Fibroblast of skin of left quadriceps (primary cell): ENCODE measurements at regions not wholly inside any gene's neighbourhood (a gene's known extent, or its start where the extent isn't known, plus 50 kb on each side); places are given as distances from the start of the nearest gene placed in this dataset.

Experiments
- DNase-seq, 2 experiments: peaks; one replicate each; pipeline ENCODE4 v3.0.0-alpha.2; 2013; ENCODE audit warnings: low read depth in 2 of 2

DNA sequence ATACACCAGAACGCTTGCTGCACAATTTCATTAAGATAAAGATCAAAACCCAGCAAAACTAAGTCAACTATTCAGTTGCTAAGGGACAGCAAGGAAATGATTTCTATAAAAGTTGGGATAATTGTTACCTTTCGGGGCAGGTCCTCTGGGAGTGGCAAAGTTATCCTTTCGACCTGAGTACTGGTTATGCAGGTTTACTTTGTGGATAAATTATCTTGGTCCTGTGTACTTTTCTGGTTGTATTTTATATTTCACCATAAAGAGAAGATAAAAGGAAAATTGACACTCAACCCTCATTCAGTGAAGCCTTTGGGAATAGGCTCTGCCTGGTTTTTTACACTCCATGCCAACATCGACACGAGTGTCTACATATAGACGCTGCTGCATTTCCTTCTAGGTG, 146.5 kb downstream of the SYK start:
- no peak for DNase-seq

DNA sequence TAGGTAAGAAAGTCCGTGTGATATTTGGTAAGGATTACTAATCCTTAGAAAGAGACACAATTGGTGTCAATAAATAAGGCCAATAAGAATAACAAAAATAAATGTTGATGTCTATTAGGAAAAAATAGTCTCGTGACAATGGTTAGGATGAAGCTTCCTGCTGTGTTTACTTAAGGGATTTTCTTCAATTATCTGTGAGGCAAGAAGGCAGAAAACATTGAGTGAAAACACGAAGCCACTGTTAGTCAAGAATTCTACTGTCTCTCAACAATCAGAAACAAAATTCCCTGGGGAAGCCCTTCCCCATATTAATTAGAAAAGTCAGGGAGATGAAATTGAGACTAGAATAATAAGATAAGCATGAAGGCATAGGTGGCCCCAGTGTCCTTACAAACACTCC, 149.0 kb downstream of the SYK start:
- DNase-seq: no peak

GRCh38 chr9:90953200-90953599, 151.6 kb downstream of the SYK start:
- no peak for DNase-seq

GRCh38 chr9:90953805-90954204, 152.2 kb downstream of the SYK start:
- no peak for DNase-seq

- no peak for DNase-seq
These were observed 154.6 kb downstream of the SYK start for GRCh38 chr9:90956026-90956810.

DNA sequence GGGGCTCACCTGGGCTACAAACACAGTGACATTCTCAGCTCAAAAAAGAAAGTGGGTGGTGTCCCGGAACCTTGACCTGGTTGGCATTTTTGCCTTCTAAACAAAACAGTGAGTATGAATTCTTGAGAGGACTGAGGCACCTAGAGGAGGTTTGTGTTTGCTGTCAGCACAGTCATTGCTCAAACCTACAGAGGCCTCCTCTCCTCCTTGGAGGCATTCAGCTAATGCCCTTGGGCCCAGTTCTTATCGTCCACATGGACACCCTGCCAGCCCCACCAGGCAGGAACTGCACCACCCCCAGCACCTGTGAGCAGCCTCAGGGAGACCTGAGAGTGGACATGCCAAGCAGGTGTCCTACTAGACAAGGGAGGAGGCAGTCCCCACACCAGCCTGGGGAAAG, 156.7 kb downstream of the SYK start:
- no peak for DNase-seq

DNA sequence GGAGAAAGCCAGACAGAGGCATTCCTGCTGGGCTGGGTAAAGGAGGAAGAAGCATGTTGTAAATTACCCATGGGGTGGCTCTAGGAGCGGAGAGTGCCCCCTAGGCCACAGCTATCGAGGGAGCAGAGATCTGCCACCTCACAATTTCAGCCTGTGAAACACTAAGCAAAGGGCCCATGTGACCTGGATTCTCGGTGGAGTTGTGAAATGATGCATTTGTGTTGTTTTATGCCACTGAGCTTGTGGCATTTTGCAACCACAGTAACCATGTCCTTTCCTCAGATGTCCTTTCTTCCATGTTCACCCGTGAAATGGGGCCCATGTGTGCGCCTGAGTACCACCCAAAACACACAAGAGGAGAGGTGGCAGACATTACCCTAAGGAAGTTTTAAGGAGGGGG, 159.3 kb downstream of the SYK start:
- no peak for DNase-seq

DNA sequence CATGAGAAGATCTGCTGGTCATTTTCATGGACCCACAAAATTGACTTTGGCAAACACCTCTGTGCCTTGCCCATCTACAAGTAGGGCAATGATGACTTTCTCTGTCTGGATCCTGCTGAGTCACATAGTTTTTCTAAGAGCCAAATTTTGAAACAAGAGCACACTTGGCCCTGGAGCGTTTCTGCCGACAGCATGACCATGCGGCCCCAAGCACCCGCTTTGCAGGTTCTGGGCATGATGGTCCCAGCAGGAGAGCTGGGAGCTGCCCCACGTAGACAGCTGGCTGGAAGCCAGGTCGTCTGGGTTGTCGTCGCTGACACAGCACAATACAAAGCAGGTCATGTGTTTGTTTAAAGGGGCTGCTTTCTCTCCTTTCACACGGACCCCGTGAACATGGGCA, 159.8 kb downstream of the SYK start:
- no peak for DNase-seq

GRCh38 chr9:90964101-90965020, 162.7 kb downstream of the SYK start:
- peak in 1 of 2 experiments; percentile 29 for DNase-seq

DNA sequence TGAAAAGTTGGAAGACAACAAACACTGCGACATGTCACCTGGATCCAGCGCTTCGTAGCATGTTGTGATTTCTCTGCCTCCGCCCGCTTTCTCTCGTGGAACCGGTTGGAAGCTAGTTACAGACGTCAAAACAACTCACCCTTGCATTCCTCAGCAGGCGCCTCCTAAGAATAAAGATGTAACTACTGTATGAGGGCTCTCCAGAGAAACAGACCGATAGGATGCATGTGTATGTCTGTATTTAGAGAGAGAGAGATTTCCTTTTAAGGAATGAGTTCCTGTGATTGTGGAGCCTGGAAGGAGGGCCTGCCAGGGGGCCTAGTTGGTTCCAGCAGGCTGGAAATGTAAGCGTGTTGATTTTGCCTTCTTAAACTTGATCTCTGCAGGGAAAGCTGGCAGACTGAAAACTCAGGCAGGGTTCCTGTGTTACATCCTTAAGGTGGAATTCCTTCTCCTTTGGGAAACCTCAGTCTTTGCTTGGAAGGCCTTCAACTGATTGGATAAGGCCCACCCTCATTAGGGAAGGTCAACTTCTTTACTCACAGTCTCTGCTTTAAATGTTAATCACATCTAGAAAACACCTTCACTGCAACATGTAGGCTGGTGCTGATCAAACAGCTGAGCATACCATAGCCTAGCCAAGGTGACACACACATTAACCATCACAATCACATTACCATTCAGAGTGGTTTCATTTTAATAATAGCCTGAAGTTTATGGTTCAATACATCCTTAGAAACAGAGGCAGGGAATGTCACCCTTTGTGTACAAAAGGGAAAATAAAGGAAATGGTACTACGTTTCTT, 163.8 kb downstream of the SYK start:
- peak; percentile 62 to 65 for DNase-seq

DNA sequence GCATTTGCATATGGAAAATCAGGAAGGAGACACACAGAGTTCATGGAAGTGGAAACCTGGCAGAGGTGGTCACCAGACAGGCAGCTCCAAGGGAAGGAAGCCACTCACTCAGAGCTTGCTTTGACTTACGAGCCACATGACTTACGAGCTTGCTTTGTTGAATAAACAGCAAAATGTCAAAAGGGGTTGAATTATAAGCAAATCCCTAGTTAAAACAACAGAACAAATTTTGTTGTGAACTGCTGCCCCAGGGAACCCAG, 164.3 kb downstream of the SYK start:
- DNase-seq: no peak

DNA sequence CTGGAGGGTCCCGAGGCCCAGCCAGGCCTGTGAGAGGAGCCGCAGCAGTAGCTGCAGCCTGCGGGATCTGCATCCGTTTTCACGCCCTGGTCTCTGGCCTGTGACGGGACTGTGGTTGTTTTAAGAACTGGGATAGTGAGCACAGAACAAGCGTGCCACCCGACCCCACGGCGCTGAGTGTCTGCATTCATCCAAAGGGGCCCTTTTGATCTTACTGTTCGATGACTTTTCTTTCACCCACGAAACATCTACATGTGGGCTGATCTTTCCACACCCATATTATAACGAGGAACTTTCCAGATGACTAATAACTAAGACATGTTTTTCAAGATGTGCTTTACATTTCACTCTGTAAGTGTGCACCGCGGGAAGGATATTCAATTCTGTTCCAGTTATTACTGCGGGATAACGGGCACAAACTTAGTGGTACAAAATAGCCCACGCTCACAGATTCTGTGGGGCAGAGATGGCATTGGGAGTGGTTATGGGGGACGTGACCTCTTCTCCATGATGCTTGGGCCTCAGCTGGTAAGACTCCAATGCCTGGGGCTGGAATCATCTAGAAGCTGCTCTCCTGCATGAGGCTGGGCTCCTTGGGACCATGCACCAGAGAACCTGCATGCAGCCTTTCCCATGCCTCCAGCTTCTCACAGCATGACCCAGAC, 165.0 kb downstream of the SYK start:
- DNase-seq: peak; percentile 71 to 74

DNA sequence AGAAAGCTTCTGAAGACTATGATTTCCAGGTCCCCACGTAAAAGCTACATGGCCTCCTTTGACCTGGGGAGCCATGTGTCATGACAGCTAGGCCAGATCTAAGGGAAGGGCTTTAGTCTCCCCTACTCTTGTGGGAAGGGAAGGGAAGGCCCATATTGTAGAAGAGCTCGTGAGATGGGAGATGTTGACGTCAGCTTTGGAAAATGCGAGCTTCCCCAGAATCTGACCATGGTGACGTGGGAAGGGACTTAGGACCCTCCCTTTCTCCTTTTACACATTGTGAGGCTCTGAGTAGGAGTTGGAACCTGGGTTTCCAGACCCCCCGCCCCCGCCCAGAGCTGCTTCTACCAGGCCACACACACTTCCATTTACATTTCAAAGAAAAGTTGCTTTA, 165.5 kb downstream of the SYK start:
- DNase-seq: peak; percentile 83

DNA sequence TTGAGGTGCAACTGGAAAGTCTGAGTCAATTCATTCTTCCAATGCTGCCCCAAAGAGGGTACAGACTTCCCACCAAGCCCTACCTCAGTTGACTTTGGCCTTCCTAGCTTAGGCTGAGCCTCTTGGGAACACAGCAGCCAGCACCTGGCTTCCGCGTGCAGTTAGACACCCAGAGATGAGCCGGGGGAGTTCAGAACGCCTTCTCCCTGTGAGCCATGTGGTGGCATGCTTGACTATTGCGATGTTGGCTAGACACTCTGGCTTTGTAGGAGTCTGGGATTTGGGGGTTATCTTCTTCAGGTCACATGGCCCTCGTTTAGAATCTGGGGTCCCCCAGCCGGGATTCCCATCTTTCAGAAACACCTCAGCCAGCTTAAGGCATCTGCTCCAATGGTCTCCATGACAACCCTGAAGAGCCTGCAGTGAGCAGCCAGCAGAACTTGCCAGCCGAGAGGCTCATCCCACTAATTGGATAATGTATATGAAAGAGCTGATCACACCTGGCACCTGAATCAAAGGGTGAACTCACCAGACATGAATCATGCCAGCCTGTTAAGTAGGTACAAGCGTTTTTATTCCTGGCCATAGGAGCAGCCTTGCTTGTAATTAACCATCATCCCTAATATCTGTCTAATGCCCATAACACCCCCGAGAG, 167.5 kb downstream of the SYK start:
- DNase-seq: no peak

DNA sequence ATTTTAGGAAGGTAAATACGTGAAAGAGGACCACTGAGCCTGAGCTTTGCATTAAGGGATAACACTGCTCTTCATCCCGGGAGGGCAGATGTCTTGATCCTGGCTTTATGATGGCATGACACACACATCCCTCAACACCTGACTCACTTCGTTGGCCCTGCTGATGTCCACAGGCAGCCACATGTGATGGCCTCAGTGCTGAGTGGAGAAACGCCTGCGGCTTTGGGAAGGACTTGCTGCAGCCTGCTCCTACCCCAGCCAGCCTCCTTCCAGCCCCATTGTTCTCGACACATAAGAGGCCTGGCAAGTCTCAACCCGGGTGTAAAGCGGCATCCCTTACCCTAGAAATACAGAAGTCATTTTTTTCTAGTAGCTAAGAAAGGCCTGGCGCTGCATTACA, 169.0 kb downstream of the SYK start:
- DNase-seq: no peak

DNA sequence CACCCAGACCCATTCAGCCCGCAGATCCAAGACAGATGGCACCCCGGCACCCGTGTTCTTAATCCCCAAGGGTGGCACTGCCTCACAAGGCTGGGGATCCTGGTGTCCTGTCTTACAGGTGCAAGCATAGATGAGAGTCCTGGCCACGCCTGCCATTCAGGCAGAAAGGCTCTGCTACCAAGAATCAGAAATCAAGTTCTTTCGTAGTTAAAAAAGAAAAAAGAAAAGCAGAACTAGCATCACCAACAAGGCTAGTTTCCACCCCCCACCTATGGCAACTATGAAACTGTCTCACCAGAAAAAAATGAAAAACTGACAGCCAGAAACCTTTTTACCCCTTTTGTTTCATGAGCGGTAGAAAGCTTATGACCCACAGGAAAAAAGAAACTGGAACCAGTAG, 170.4 kb downstream of the SYK start:
- DNase-seq: no peak

GRCh38 chr9:90974016-90974415, 172.4 kb downstream of the SYK start:
- no peak for DNase-seq

- no peak for DNase-seq
These were observed 173.1 kb downstream of the SYK start for GRCh38 chr9:90974643-90975245.

DNA sequence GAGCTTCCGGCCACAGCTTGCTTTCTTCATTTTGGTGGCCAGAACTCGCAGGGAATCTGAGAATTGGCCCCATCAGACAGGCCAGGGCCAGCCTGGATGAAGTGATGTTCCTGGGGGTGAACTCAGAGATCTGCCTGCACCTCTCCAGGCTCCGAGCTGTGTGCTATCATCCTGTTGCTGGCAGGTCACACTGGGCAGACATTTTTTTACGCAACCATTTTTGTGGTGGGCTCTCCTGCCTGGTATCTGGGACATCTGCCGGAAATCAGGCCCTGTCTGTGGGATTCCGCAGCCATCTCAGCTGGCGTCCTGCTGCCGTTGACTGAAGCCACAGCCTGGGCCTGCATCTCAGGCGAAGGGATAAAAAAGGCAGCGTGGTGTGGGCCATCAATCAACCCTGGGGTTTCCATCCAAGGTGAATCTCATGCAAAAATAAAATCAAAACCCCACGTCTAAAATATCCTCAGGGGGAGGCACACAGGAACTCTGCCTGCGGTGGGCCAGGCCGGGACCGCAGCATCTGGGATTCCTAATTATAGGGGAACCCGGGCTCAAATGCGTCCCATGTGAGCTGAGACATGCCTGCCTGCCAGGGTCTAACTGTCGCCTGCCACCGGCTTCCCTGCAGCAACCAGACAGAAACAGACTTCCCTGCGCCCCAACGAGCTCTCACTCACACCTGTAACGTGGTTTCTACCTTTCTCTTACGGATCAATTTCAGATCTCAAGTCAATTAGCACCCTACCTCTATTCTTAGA, 174.3 kb downstream of the SYK start:
- DNase-seq: peak in 1 of 2 experiments; percentile 34

- DNase-seq: no peak
These were observed 177.5 kb downstream of the SYK start for GRCh38 chr9:90979138-90979551.
